KMS-11 (cell line): ENCODE measurements at regions not wholly inside any gene's neighbourhood (a gene's known extent, or its start where the extent isn't known, plus 50 kb on each side); places are given as distances from the start of the nearest gene placed in this dataset.

Experiments
- H2AFZ ChIP-seq: fragments of 200-600 bp; sonication (generic); 2 replicates; pipeline ENCODE4 v1.6.1; 2016; ENCODE audit warnings: antibody characterized with exemption, mixed run types, low read depth
- H3K27ac ChIP-seq: fragments of 200-600 bp; sonication (generic); 2 replicates; pipeline ENCODE4 v1.6.1; 2016; ENCODE audit warnings: mild to moderate bottlenecking, mixed run types
- H3K27me3 ChIP-seq: fragments of 200-600 bp; sonication (generic); 2 replicates; pipeline ENCODE4 v1.6.1; 2017; ENCODE audit warnings: mild to moderate bottlenecking, low read depth, mixed run types, moderate library complexity; ENCODE audit not compliant: insufficient read depth
- H3K36me3 ChIP-seq: fragments of 200-600 bp; sonication (generic); 2 replicates; pipeline ENCODE4 v1.6.1; 2017; ENCODE audit warnings: mild to moderate bottlenecking, mixed run types; ENCODE audit not compliant: insufficient read depth
- H3K4me1 ChIP-seq: fragments of 200-600 bp; sonication (generic); 2 replicates; pipeline ENCODE4 v1.6.1; 2016; ENCODE audit warnings: mild to moderate bottlenecking, low read depth, mixed run types; ENCODE audit not compliant: poor library complexity, severe bottlenecking
- H3K4me2 ChIP-seq: fragments of 200-600 bp; sonication (generic); 2 replicates; pipeline ENCODE4 v1.7.0; 2016; ENCODE audit warnings: mild to moderate bottlenecking, mixed run types
- H3K4me3 ChIP-seq: fragments of 200-600 bp; sonication (generic); IDR thresholded peaks from 2 replicates; pipeline ENCODE4 v1.6.1; 2017; ENCODE audit warnings: low read depth, low read length, mixed read lengths; ENCODE audit not compliant: insufficient read depth
- H3K79me2 ChIP-seq: fragments of 200-600 bp; sonication (generic); 2 replicates; pipeline ENCODE4 v1.6.1; 2016; ENCODE audit warnings: low read depth, mixed run types; ENCODE audit not compliant: insufficient read depth
- H3K9ac ChIP-seq: fragments of 200-600 bp; sonication (generic); 2 replicates; pipeline ENCODE4 v1.6.1; 2016; ENCODE audit warnings: mild to moderate bottlenecking, mixed run types
- H4K20me1 ChIP-seq: fragments of 200-600 bp; sonication (generic); 2 replicates; pipeline ENCODE4 v1.6.1; 2016; ENCODE audit warnings: mild to moderate bottlenecking, mixed run types; ENCODE audit not compliant: insufficient read depth
- TF ChIP-seq, protein P1 (sequence below): fragments of 200-600 bp; sonication (generic); conservative IDR thresholded peaks from 2 replicates; pipeline ENCODE4 v1.6.1; 2017; ENCODE audit warnings: low read depth, mild to moderate bottlenecking, antibody characterized with exemption, low read length, moderate library complexity, mixed read lengths

DNA sequence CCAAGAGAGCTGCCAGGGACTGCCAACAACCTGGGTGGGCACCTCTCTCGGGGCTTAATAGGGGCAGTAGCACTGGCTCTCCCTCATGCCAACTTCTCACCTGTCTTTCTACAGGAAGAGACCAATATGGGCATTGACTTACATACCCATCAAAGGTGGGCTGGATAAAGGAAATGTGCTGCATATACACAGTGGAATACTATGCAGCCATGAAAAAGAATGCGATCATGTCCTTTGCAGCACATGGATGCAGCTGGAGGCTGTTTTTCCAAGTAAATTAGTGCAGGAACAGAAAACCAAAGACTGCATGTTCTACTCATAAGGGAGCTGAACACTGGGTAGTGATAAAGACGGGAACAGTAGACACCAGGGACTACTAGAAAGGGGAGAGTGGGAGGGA, 172.5 kb downstream of the URB2 start:
- Histone ChIP-seq H3K27ac (no peak overlapping the region), H3K27me3 (no peaks in the 10 kb centered on the region), H3K4me2 (no peak overlapping the region), H3K9ac (no peak overlapping the region), H3K79me2 (no peaks in the 10 kb centered on the region), H3K4me3 (no peak overlapping the region), H4K20me1 (no peaks in the 10 kb centered on the region), H3K4me1 (no peaks in the 10 kb centered on the region), H2AFZ (no peak overlapping the region), H3K36me3 (no peaks in the 10 kb centered on the region)
- TF ChIP-seq, protein P1, sequence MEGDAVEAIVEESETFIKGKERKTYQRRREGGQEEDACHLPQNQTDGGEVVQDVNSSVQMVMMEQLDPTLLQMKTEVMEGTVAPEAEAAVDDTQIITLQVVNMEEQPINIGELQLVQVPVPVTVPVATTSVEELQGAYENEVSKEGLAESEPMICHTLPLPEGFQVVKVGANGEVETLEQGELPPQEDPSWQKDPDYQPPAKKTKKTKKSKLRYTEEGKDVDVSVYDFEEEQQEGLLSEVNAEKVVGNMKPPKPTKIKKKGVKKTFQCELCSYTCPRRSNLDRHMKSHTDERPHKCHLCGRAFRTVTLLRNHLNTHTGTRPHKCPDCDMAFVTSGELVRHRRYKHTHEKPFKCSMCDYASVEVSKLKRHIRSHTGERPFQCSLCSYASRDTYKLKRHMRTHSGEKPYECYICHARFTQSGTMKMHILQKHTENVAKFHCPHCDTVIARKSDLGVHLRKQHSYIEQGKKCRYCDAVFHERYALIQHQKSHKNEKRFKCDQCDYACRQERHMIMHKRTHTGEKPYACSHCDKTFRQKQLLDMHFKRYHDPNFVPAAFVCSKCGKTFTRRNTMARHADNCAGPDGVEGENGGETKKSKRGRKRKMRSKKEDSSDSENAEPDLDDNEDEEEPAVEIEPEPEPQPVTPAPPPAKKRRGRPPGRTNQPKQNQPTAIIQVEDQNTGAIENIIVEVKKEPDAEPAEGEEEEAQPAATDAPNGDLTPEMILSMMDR: no peak

DNA sequence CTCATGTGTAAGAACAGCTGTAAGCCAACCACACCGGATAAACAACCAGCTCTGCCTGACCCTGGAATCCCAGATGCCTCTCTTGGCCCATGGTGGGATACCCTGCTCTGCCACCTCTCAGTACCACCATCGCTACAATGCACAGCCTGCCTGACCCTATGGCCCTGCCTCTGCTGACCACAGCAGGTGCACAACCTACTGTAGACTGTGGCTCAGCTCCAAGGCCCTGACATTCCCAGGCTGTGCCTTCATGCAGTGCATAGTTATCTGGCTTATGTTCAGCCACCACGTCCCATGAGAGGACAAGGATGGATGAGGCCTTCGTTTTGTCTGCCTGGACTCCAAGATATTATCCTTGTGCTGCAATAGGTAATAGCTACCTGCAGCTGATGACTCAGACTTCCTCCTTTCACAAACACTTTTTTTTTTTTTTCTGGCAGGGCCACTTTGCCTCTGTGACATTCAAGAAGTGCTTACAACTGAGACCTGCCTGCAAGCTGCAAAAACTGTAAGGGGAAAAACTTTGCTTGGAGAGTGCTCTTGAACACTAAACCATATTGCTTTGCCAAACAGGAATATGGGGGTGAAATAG, 177.7 kb downstream of the URB2 start:
- no peaks in the 10 kb centered on the region for H3K79me2 ChIP-seq
- no peaks in the 10 kb centered on the region for H3K27me3 ChIP-seq
- TF ChIP-seq, protein P1: no peak
- no peaks in the 10 kb centered on the region for H3K36me3 ChIP-seq
- no peak overlapping the region for H3K27ac ChIP-seq
- H2AFZ ChIP-seq: no peak overlapping the region
- no peak overlapping the region for H3K4me2 ChIP-seq
- no peaks in the 10 kb centered on the region for H3K4me1 ChIP-seq
- H3K4me3 ChIP-seq: no peak overlapping the region
- no peak overlapping the region for H3K9ac ChIP-seq
- H4K20me1 ChIP-seq: no peaks in the 10 kb centered on the region

DNA sequence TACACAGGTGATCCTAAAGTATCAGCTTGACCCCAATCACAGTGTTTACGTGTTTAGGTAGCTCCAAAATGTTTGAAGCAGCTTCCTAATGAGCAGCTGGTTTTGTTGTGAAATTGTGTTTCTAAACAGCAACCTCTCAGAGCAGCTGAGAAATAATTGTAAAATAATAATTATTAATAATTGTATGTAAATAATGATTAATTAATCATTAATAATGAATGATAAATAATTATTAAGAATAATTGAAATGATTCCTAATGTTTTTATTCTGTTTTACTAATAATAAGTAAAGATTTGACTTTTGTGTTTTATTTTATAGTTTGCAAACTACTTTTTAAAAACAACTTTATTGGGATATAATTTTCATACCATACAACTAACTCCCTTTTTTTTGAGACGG, 182.2 kb downstream of the URB2 start:
- Histone ChIP-seq H3K36me3 (no peaks in the 10 kb centered on the region), H3K4me3 (no peak overlapping the region), H3K9ac (no peak overlapping the region), H3K4me1 (no peaks in the 10 kb centered on the region), H4K20me1 (no peaks in the 10 kb centered on the region), H3K27me3 (no peaks in the 10 kb centered on the region), H3K79me2 (no peaks in the 10 kb centered on the region), H3K27ac (no peak overlapping the region), H3K4me2 (no peak overlapping the region), H2AFZ (no peak overlapping the region)
- TF ChIP-seq, protein P1: no peak

DNA sequence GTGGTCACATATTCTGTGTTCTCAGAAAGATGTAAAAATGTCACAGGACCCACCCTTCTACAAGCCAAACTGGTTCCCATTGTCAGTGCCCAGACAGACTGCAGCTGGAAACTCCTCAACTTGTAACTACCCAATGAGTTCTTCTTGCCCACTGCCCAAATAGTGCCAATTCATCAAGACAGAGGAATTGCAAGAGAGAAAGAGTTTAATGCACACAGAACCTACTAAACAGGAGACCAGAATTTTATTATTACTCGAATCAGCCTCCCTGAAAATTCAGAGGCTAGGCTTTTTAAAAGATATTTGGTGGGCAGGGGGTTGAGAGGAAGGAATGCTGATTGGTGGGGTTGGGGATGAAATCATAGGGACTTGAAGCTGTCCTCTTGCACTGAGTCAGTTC, 184.1 kb downstream of the URB2 start:
- H4K20me1 ChIP-seq: no peaks in the 10 kb centered on the region
- no peaks in the 10 kb centered on the region for H3K4me1 ChIP-seq
- H3K27me3 ChIP-seq: no peaks in the 10 kb centered on the region
- H3K36me3 ChIP-seq: no peaks in the 10 kb centered on the region
- H3K4me3 ChIP-seq: no peak overlapping the region
- no peak overlapping the region for H2AFZ ChIP-seq
- no peak overlapping the region for H3K4me2 ChIP-seq
- no peak overlapping the region for H3K27ac ChIP-seq
- no peaks in the 10 kb centered on the region for H3K79me2 ChIP-seq
- no peak overlapping the region for H3K9ac ChIP-seq
- TF ChIP-seq, protein P1: no peak

DNA sequence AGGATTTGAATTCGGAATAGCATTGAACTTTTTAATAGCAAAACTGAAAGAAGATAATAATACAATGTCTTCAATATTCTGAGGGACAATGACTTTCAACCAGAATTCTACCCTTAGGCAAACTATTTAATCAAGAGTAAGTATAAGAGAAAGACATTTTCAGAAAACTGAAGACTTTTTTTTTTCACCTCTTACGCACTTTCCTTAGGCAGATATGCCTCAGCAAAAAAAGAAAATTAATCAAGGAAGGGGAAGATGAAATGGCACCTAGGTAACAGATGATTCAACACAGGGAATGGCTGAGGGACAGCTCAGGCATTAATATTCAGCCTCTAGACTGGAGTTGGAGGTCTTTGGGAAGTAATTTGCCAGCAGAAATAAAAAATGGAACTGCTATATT, 184.9 kb downstream of the URB2 start:
- Histone ChIP-seq H3K4me3 (no peak overlapping the region), H3K79me2 (no peaks in the 10 kb centered on the region), H4K20me1 (no peaks in the 10 kb centered on the region), H3K4me2 (no peak overlapping the region), H3K27ac (no peak overlapping the region), H3K4me1 (no peaks in the 10 kb centered on the region), H3K9ac (no peak overlapping the region), H2AFZ (no peak overlapping the region), H3K36me3 (no peaks in the 10 kb centered on the region), H3K27me3 (no peaks in the 10 kb centered on the region)
- TF ChIP-seq, protein P1: no peak
